Mesenchymal stem cell (in vitro differentiated cells and primary cell): ENCODE measurements at regions not wholly inside any gene's neighbourhood (a gene's known extent, or its start where the extent isn't known, plus 50 kb on each side); places are given as distances from the start of the nearest gene placed in this dataset.

Experiments
- DNase-seq: peaks from one replicate; pipeline ENCODE4 v3.0.0-alpha.2; 2013
- H2AFZ ChIP-seq: one replicate; pipeline ENCODE4 v1.6.1; 2013; ENCODE audit warnings: low read depth, mild to moderate bottlenecking, control low read depth, inconsistent platforms, low read length, moderate library complexity
- H2AK5ac ChIP-seq: 2 replicates; pipeline ENCODE4 v1.6.1; 2013; ENCODE audit warnings: low read length, moderate library complexity, mild to moderate bottlenecking, inconsistent platforms; ENCODE audit not compliant: severe bottlenecking
- H2BK120ac ChIP-seq: one replicate; pipeline ENCODE4 v1.6.1; 2013; ENCODE audit warnings: low read depth, mild to moderate bottlenecking, inconsistent platforms, low read length, moderate library complexity
- H2BK12ac ChIP-seq, 2 experiments: one replicate each; pipeline ENCODE4 v1.6.1; 2013; ENCODE audit warnings: inconsistent platforms in 2 of 2, low read length in 2 of 2, mild to moderate bottlenecking in 2 of 2, moderate library complexity in 2 of 2, control low read depth in 1 of 2
- H2BK15ac ChIP-seq: one replicate; pipeline ENCODE4 v1.6.1; 2013; ENCODE audit warnings: mild to moderate bottlenecking, low read depth, inconsistent platforms; ENCODE audit not compliant: poor library complexity, severe bottlenecking
- H2BK5ac ChIP-seq: 2 replicates; pipeline ENCODE4 v1.6.1; 2013; ENCODE audit warnings: low read depth, mild to moderate bottlenecking, low read length, control low read depth, inconsistent platforms; ENCODE audit not compliant: poor library complexity, severe bottlenecking
- H3K14ac ChIP-seq, 2 experiments: one replicate each; pipeline ENCODE4 v1.6.1; 2013; ENCODE audit warnings: inconsistent platforms in 2 of 2, low read length in 2 of 2, control low read depth in 1 of 2, mild to moderate bottlenecking in 1 of 2, moderate library complexity in 1 of 2
- H3K18ac ChIP-seq, 2 experiments: one replicate each; pipeline ENCODE4 v1.6.1; 2013; ENCODE audit warnings: inconsistent platforms in 2 of 2, low read length in 2 of 2, control low read depth in 1 of 2, low read depth in 1 of 2, mild to moderate bottlenecking in 1 of 2
- H3K23ac ChIP-seq, 2 experiments: one replicate each; pipeline ENCODE4 v1.6.1; 2013; ENCODE audit warnings: inconsistent platforms in 2 of 2, low read length in 2 of 2, mild to moderate bottlenecking in 2 of 2, moderate library complexity in 2 of 2, control low read depth in 1 of 2
- H3K27ac ChIP-seq: 2 replicates; pipeline ENCODE4 v1.5.1; 2013; ENCODE audit warnings: mild to moderate bottlenecking, moderate library complexity, low read length, control low read depth, inconsistent platforms; ENCODE audit not compliant: poor library complexity, severe bottlenecking
- H3K27me3 ChIP-seq, 2 experiments: 2 replicates each; pipeline versions ENCODE4 v1.6.1 to v1.7.0; 2013; ENCODE audit warnings: low read length in 2 of 2, mild to moderate bottlenecking in 2 of 2, moderate library complexity in 2 of 2, control low read depth in 1 of 2, inconsistent platforms in 1 of 2; ENCODE audit not compliant: control insufficient read depth in 1 of 2, insufficient read depth in 1 of 2
- H3K36me3 ChIP-seq, 2 experiments: 2 replicates each; pipeline versions ENCODE4 v1.6.1 to v1.7.0; 2013; ENCODE audit warnings: low read length in 2 of 2, control low read depth in 1 of 2, inconsistent platforms in 1 of 2, low read depth in 1 of 2, mild to moderate bottlenecking in 1 of 2; ENCODE audit not compliant: insufficient read depth in 2 of 2, control insufficient read depth in 1 of 2
- H3K4ac ChIP-seq, 2 experiments: one replicate each; pipeline ENCODE4 v1.6.1; 2013; ENCODE audit warnings: inconsistent platforms in 2 of 2, low read length in 2 of 2, mild to moderate bottlenecking in 2 of 2, moderate library complexity in 2 of 2, control low read depth in 1 of 2, low read depth in 1 of 2
- H3K4me1 ChIP-seq: 2 replicates; pipeline ENCODE4 v1.6.1; 2013; ENCODE audit warnings: low read depth, low read length, control low read depth; ENCODE audit not compliant: control insufficient read depth, insufficient read depth
- H3K4me2 ChIP-seq: 2 replicates; pipeline ENCODE4 v1.6.1; 2013; ENCODE audit warnings: low read length, mild to moderate bottlenecking, inconsistent platforms; ENCODE audit not compliant: poor library complexity, severe bottlenecking
- H3K4me3 ChIP-seq, 2 experiments: 2 replicates each; pipeline versions ENCODE4 v1.5.1 to v1.7.0; 2013; ENCODE audit warnings: low read length in 2 of 2, mild to moderate bottlenecking in 2 of 2, control low read depth in 1 of 2, low read depth in 1 of 2; ENCODE audit not compliant: insufficient read depth in 1 of 2
- H3K79me1 ChIP-seq: replicated peaks from 2 replicates; pipeline ENCODE4 v1.6.1; 2013; ENCODE audit warnings: mild to moderate bottlenecking, control low read depth, low read length, inconsistent platforms; ENCODE audit not compliant: poor library complexity, severe bottlenecking
- H3K9ac ChIP-seq: 2 replicates; pipeline ENCODE4 v1.7.0; 2013; ENCODE audit warnings: mild to moderate bottlenecking, low read length, moderate library complexity
- H3K9me3 ChIP-seq: 2 replicates; pipeline ENCODE4 v1.7.0; 2013; ENCODE audit warnings: mild to moderate bottlenecking, low read length; ENCODE audit not compliant: control insufficient read depth
- H4K8ac ChIP-seq: one replicate; pipeline ENCODE4 v1.6.1; 2013; ENCODE audit warnings: inconsistent platforms, mild to moderate bottlenecking, low read length, moderate library complexity
- H4K91ac ChIP-seq: one replicate; pipeline ENCODE4 v1.6.1; 2013; ENCODE audit warnings: mild to moderate bottlenecking, low read length, inconsistent platforms
- WGBS: methylation state at CpG from one replicate; pipeline ENCODE4 v1.1.7; 2013; ENCODE audit warnings: mixed read lengths; 5-methylcytosine and 5-hydroxymethylcytosine counted together

DNA sequence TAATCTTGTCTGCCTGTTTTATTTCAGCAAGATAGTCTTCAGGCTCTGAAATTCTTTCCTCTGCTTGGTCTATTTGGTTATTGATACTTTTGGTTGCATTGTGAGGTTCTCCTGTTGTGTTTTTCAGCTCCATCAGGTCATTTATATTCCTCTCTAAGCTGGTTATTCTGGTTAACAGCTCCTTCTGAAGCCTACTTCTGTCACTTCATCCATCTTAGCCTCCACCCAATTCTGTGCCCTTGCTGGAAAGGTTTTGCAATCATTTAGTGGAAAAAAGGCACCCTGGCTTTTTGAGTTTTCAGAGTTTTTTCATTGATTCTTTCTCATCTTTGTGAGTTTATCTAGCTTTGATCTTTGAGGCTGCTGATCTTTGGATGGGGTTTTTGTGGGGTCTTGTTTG, 647.7 kb downstream of the SPRY1 start:
- Histone ChIP-seq H3K27ac (no peak overlapping the region), H2AFZ (no peak overlapping the region), H2BK120ac (no peak overlapping the region), H3K18ac (no peak overlapping the region), H2BK5ac (no peak overlapping the region), H2BK12ac (no peak overlapping the region), H3K27me3 (no peaks in the 10 kb centered on the region), H3K23ac (no peak overlapping the region), H3K79me1 (no peaks in the 10 kb centered on the region), H2AK5ac (no peak overlapping the region), H3K4me1 (no peaks in the 10 kb centered on the region), H3K9me3 (no peaks in the 10 kb centered on the region), H3K4ac (no peak overlapping the region), H3K4me2 (no peak overlapping the region), H3K14ac (no peak overlapping the region), H3K4me3 (no peak overlapping the region), H3K9ac (no peak overlapping the region), H2BK15ac (no peak overlapping the region), H3K36me3 (no peaks in the 10 kb centered on the region), H4K91ac (no peak overlapping the region), H4K8ac (no peak overlapping the region)
- no peak for DNase-seq

- Histone ChIP-seq H3K18ac (peak overlapping the region; percentile 59 to 75), H2BK12ac (peak overlapping the region in 1 of 2 experiments; percentile 93), H3K4me1 (no peaks in the 10 kb centered on the region), H3K79me1 (no peaks in the 10 kb centered on the region), H2BK120ac (peak overlapping the region; percentile 61), H3K36me3 (no peaks in the 10 kb centered on the region), H3K9ac (no peak overlapping the region), H3K9me3 (no peaks in the 10 kb centered on the region), H3K4me3 (no peak overlapping the region), H3K23ac (no peak overlapping the region), H2BK5ac (no peak overlapping the region), H3K14ac (no peak overlapping the region), H3K4ac (peak overlapping the region; percentile 24 to 40), H3K27ac (no peak overlapping the region), H3K27me3 (no peaks in the 10 kb centered on the region), H4K8ac (peak overlapping the region; percentile 12), H4K91ac (peak overlapping the region; percentile 11), H2BK15ac (peak overlapping the region; percentile 26), H3K4me2 (no peak overlapping the region), H2AFZ (no peak overlapping the region), H2AK5ac (no peak overlapping the region)
- WGBS: 99% methylated on average over 5 of the region's 5 CpGs
- no peak for DNase-seq
Observed at GRCh38 chr4:124044867-124045266, 648.3 kb downstream of the SPRY1 start.

- H3K27me3 ChIP-seq: no peaks in the 10 kb centered on the region
- H3K9ac ChIP-seq: no peak overlapping the region
- no peaks in the 10 kb centered on the region for H3K79me1 ChIP-seq
- no peak overlapping the region for H2BK5ac ChIP-seq
- H4K8ac ChIP-seq: no peak overlapping the region
- no peak overlapping the region for H2BK12ac ChIP-seq
- H3K4ac ChIP-seq: no peak overlapping the region
- H3K23ac ChIP-seq: no peak overlapping the region
- no peak overlapping the region for H4K91ac ChIP-seq
- H3K14ac ChIP-seq: no peak overlapping the region
- H3K4me3 ChIP-seq: no peak overlapping the region
- no peaks in the 10 kb centered on the region for H3K36me3 ChIP-seq
- H3K4me2 ChIP-seq: no peak overlapping the region
- H3K4me1 ChIP-seq: no peaks in the 10 kb centered on the region
- no peak overlapping the region for H3K18ac ChIP-seq
- WGBS: 71% methylated on average over 1 of the region's 2 CpGs
- DNase-seq: no peak
- no peaks in the 10 kb centered on the region for H3K9me3 ChIP-seq
- H2AFZ ChIP-seq: no peak overlapping the region
- H3K27ac ChIP-seq: no peak overlapping the region
- H2BK120ac ChIP-seq: no peak overlapping the region
- H2BK15ac ChIP-seq: no peak overlapping the region
- H2AK5ac ChIP-seq: no peak overlapping the region
Observed at GRCh38 chr4:124046190-124046589, 649.6 kb downstream of the SPRY1 start.

DNA sequence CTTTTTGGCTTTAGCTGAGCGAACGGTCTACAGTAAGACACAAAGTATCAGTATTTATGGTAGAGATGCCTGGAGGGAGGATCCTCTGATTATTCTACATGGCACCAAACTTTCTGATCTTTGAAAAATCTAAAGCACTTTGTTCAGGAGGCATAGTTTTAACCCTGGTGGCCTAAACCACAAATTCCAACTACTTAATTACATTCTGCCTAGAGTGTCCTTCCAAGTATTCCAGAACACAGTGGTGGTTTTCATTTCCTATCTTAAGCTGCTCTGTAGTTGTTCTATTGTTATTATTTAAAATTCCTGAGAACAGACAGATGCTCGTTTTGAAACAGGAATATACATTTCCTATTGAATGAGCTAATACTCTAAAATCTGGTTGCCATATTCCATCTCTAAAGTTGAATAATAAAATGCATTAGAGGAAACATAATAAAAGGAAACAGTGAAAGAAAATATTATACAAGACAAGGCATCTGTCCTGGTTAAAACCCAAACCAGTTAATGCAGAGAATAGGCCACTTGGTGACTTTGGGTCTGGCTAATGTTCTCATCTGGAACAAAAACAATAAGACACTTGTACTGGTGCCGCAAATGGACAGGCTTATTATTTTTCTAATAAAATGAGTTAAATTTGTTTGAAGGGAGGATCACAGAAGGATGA, 657.4 kb downstream of the SPRY1 start:
- H4K91ac ChIP-seq: no peak overlapping the region
- no peak overlapping the region for H2BK5ac ChIP-seq
- H3K9me3 ChIP-seq: no peaks in the 10 kb centered on the region
- H2BK12ac ChIP-seq: peak overlapping the region in 1 of 2 experiments; percentile 69
- H3K23ac ChIP-seq: no peak overlapping the region
- no peaks in the 10 kb centered on the region for H3K36me3 ChIP-seq
- peak; percentile 32 for DNase-seq
- H3K27me3 ChIP-seq: no peaks in the 10 kb centered on the region
- H3K9ac ChIP-seq: no peak overlapping the region
- H2AK5ac ChIP-seq: no peak overlapping the region
- H3K4me3 ChIP-seq: no peak overlapping the region
- H3K27ac ChIP-seq: no peak overlapping the region
- WGBS: 93% methylated on average over 3 of the region's 4 CpGs
- H3K79me1 ChIP-seq: no peaks in the 10 kb centered on the region
- H2AFZ ChIP-seq: no peak overlapping the region
- no peak overlapping the region for H4K8ac ChIP-seq
- no peak overlapping the region for H3K4me2 ChIP-seq
- H2BK15ac ChIP-seq: no peak overlapping the region
- H3K4ac ChIP-seq: no peak overlapping the region
- H2BK120ac ChIP-seq: peak overlapping the region; percentile 42
- H3K4me1 ChIP-seq: no peaks in the 10 kb centered on the region
- no peak overlapping the region for H3K14ac ChIP-seq
- H3K18ac ChIP-seq: peak overlapping the region in 1 of 2 experiments; percentile 21
